GM18873 (cell line): ENCODE measurements at regions not wholly inside any gene's neighbourhood (a gene's known extent, or its start where the extent isn't known, plus 50 kb on each side); places are given as distances from the start of the nearest gene placed in this dataset.
A peak's percentile ranks its signal among the peaks of the same experiment; 100 is the strongest.
"Not testable (repeated sequence)": the region's sequence is repeated elsewhere in the genome, so short reads cannot be mapped to it uniquely, and the experiment has no call there.

ENCODE experiments used
- ATAC-seq: cut with Tn5 transposase; IDR thresholded peaks from one replicate; pipeline ENCODE4 v1.9.1; 2021; ENCODE audit warnings: mild to moderate bottlenecking, moderate library complexity, moderate number of reproducible peaks; ENCODE audit not compliant: unreplicated experiment, low FRiP score

DNA sequence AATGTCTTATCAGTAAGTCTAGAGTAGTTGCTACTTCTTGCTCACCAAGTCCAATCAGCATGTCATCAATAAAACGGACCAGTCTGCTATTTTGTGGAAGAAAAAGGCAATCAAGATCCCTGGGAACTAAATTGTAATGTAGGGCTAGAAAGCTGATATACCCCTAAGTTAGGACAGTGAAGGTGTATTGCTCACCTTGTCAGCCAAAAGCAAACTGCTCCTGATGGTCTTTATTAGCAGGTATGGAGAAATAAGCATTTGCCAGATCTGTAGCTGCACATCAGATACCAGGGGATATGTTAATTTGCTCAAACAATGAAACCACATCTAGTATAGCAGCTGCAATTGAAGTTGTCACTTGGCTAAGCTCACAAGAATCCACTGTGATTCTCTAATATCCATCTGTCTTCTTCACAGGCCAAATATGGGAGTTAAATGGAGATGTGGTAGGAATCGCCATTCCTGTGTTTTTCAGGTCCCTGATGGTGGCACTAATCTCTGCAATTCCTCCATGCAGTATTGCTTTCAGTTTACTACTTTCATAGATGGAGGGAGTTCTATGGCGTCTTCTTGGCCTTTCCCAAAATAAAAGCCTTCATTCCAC is 75.0 kb downstream of the TMEM237 start:
- no peak for ATAC-seq

DNA sequence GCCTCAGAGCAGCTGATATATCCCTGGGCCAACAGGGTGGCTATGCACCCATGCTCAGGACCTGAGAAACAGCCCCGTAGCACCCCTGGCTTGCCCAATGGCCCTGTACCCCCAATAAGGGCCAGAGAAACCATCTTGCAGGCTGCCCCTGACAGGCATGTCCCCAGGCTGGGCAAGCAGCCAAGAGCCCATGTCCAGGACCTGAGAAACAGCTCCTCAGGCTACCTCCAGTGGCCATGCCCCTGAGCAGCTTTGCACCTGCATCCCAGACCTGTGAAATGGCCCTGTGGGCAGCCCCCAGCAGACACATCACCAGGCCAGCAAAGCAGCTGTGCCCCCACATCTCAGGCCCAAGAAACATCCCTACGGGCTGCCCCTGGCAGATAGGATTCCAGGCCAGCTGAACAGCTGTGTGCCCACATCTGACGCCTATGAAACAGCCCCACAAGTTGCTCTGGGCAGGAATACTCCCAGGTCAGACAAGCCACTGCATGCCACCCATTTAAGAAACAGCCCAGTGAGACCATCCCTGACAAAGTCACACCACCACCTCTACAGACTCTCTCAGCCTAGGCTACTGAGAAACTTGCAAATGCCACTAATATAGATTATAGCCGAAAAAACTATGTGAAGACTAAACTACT is 84.1 kb downstream of the TMEM237 start:
- ATAC-seq: no peak

DNA sequence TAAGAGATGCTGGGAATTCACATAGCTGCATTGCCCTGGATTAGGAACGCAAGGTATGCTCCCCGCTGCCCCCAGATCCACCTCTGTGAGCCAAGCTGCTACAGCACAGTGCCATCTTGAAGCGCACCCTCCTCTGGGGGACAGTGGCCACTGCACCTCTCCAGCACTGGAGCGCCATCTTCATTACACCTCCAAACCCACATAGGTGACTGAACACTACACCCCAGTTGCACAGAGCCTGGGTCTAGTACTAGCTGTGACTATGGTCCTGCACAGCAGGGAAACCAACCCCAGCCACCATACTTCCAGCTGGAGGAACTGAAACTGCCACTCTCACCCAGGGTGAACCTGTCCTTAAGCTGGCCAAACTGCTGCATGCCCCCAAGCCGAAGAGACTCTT is 84.6 kb downstream of the TMEM237 start:
- ATAC-seq: no peak

- ATAC-seq: no peak
These were observed 85.1 kb downstream of the TMEM237 start for GRCh38 chr2:201558232-201558631.

DNA sequence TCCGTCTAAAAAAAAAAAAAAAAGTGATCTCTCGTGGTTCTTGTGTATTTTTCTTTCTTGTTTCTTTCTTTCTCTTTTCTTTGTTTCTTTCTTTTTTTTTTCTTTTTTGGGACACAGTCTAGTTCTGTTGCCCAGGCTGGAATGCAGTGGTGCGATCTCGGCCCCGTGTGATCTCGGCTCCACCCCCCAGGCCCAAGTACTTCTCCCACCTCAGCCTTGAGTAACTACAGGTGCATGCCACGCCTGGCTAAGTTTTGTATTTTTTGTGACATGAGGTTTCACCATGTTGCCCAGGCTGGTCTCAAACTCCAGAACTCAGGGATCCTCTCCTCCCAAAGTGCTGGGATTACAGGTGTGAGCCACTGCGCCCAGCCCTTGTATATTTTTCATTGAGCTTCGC is 91.4 kb downstream of the TMEM237 start:
- ATAC-seq: no peak

DNA sequence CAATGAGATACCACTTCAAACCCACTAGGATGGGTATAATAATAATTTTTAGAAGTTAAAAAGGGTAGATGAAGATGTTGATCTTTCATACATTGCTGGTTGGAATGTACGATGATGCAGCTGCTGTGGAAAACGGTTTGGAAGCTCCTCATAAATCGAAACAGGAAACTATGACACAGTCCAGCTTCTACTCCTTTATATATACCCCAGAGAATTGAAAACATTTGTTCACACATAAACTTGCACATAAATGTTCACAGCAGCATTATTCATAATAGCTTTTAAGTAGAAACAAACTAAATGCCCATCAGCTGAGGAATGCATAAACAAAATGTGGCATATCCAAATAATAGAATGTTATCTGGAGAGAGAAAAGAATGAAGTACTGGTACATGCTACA is 95.0 kb downstream of the STRADB start:
- ATAC-seq: no peak

- ATAC-seq: no peak
These were observed 90.8 kb downstream of the STRADB start for GRCh38 chr2:201542291-201542690.

DNA sequence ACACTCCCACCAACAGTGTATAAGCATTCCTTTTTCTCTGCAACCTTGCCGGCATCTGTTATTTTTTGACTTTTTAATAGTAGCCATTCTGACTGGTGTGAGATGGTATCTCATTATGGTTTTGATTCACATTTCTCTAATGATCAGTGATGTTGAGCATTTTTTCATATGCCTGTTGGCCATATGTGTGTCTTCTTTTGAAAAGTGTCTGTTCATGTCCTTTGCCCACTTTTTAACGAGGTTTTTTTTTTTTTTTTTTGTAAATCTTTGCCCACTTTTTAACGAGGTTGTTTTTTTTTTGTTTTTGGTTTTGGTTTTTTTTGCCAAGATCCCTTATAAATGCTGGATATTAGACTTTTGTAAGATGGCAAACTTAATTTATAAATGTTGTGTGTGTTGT is 87.7 kb downstream of the STRADB start:
- ATAC-seq: not testable (repeated sequence)

DNA sequence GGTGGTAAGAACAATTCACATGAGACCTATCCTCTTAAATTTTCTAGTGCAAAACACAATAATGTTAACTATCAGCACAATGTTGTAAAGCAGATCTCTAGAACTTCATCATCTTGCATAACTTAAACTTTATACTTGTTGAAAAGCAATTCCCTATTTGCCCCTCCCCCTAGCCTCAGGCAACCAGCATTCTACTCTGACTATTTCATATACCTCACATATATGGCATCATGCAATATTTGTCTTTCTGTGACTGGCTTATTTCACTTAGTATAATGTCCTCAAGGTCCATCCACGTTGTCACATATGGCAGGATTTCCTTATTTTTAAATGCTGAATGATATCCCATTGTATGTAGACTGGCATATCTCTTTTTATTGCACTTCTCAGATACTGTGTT is 86.5 kb downstream of the STRADB start:
- ATAC-seq: no peak

DNA sequence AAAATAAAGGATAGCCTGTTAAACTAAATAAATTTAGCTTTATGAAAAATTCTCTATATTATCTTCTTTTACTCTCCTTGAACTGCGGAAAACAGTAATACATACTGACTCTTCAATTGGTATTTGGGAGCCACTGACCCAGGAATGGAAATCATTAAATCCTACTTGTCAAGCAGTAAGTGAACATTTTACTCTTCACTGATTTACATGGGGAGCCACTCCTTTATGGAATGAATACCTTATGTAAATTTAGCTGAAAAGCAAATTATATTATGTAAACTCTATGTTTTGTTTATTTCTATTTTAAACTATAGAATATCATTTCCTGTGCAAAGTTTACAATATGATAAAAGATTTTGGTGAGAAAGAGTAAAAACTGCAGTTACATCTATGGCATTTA is 85.2 kb downstream of the STRADB start:
- no peak for ATAC-seq

DNA sequence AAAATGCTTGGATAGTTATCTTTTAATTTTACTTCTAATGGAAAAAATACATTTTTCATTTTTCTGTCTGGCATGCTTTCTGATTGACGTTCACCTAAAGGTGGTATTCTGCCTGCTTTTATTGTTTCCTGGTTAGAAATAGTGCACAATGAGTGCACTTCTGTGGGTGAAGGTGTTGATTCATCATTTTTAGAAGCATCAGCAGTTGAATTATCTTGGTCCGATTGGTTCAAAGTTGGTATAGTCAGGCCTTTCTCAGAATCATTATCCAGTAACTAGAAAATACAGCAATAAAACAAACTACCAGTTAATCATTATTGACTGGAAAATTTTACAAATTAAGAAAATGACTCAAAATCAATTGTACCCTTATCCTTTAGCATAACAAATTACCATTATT is 84.5 kb downstream of the STRADB start:
- no peak for ATAC-seq

DNA sequence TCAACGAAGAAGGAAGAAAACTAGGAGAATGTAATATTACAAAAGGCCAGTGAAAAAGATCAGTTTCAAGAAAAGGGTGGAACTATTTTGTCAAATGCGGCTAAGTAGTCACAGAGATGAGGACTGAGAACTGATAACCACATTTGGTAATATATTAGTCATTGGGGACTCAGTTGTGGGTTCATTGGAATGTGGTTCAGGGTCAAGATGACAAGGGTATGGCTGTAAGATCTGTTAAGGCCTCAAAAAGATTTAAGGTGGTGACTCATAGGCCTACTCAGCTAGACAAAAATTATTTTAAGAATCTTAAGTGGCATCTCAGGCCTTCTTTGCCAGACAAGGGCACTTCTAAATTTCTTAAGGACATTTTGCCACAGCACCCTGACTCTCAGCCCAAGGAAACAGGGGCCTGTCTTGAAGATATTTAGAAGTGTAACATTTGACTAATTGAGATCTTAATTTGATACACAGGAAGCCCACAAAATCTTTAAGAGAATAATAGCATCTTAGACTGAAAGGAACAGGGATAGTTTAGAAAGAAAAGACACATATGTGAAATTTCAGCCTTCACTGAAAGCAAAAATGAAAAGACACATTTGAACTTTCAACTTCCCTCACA is 81.3 kb downstream of the STRADB start:
- ATAC-seq: peak; percentile 89
